HEK293T (cell line): ENCODE measurements at regions not wholly inside any gene's neighbourhood (a gene's known extent, or its start where the extent isn't known, plus 50 kb on each side); places are given as distances from the start of the nearest gene placed in this dataset.

Source experiments
- ARNT ChIP-seq: fragments of 450-650 bp; IDR thresholded peaks from 2 replicates; pipeline ENCODE4 v1.6.1; 2017; ENCODE audit warnings: mild to moderate bottlenecking
- BHLHE40 ChIP-seq: fragments of 450-650 bp; IDR thresholded peaks from 2 replicates; pipeline ENCODE4 v1.6.1; 2016; ENCODE audit warnings: mild to moderate bottlenecking, moderate library complexity, borderline replicate concordance
- ELF4 ChIP-seq: fragments of 450-650 bp; IDR thresholded peaks from 2 replicates; pipeline ENCODE4 v1.6.1; 2017; ENCODE audit warnings: antibody characterized with exemption
- FOXA1 ChIP-seq: fragments of 450-650 bp; IDR thresholded peaks from 2 replicates; pipeline ENCODE4 v1.6.1; 2016; ENCODE audit warnings: mild to moderate bottlenecking
- FOXK2 ChIP-seq: fragments of 450-650 bp; IDR thresholded peaks from 2 replicates; pipeline ENCODE4 v1.6.1; 2016; ENCODE audit warnings: mild to moderate bottlenecking
- FOXM1 ChIP-seq: fragments of 450-650 bp; IDR thresholded peaks from 2 replicates; pipeline ENCODE4 v1.6.1; 2017; ENCODE audit warnings: mild to moderate bottlenecking, borderline replicate concordance
- HDGF ChIP-seq: fragments of 450-650 bp; IDR thresholded peaks from 2 replicates; pipeline ENCODE4 v1.6.1; 2017; ENCODE audit warnings: antibody characterized with exemption, borderline replicate concordance
- NFRKB ChIP-seq: fragments of 450-650 bp; IDR thresholded peaks from 2 replicates; pipeline ENCODE4 v1.6.1; 2016; ENCODE audit warnings: mild to moderate bottlenecking, moderate library complexity
- SP1 ChIP-seq: fragments of 450-650 bp; IDR thresholded peaks from 2 replicates; pipeline ENCODE4 v1.6.1; 2017
- TARDBP ChIP-seq: fragments of 450-650 bp; IDR thresholded peaks from 2 replicates; pipeline ENCODE4 v1.6.1; 2016
- TF ChIP-seq, protein P1 (sequence below): fragments of 450-650 bp; IDR thresholded peaks from 2 replicates; pipeline ENCODE4 v1.6.1; 2016

DNA sequence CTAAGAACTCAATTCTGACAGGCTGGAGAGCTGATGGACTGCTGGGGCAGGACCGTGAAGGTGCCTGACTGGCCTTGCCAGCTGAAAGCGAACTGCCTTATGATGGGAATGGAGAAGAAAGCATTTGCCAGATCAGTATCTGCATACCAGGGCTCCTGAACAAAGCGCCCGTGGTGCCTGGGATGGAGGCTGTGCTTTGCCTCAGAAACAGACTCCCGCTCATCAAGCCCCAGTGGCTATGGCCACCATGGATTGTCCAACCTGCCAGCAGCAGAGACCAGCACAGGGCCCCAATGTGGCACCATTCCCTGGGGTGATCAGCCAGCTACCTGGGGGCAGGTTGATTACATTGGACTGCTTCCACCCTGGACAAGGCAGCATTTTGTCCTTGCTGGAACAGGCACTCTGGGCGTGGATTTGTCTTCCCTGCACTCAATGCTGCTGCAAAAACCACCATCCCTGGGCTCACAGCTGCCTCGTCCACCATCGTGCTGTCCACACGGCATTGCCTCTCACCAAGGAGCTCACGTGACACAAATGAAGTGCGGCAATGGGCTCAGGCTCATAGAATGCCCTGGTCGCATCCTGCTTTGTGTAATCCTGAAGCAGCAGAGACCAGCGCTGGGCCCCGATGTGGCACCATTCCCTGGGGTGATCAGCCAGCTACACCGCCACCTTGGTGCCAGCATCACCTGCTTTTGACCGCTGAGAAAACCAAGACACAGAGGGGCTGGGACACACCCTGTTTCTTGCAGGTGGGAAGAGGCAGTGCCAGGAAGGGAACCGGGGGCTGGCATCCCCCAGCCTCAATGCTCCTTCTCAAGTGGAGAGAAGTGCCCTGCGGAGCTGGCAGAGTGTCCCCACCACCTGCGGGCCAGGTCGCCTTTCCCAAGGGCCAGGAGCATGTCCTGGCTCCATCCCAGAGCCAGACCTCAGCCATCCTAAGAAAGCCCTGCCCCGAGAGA lies 1367.5 kb downstream of the BRD1 start:
- TF ChIP-seq BHLHE40 (no peak), ARNT (no peak), ELF4 (no peak), FOXM1 (no peak), TARDBP (no peak), FOXA1 (no peak), SP1 (no peak), FOXK2 (no peak), NFRKB (no peak), HDGF (no peak)
- TF ChIP-seq, protein P1, sequence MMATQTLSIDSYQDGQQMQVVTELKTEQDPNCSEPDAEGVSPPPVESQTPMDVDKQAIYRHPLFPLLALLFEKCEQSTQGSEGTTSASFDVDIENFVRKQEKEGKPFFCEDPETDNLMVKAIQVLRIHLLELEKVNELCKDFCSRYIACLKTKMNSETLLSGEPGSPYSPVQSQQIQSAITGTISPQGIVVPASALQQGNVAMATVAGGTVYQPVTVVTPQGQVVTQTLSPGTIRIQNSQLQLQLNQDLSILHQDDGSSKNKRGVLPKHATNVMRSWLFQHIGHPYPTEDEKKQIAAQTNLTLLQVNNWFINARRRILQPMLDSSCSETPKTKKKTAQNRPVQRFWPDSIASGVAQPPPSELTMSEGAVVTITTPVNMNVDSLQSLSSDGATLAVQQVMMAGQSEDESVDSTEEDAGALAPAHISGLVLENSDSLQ, result no peak
